ENCODE measurements at regions not wholly inside any gene's neighbourhood (a gene's known extent, or its start where the extent isn't known, plus 50 kb on each side); places are given as distances from the start of the nearest gene placed in this dataset.

GRCh38 chr5:57683036-57683630, 200.5 kb upstream of the ACTBL2 start:
- Histone ChIP-seq H3K36me3 (no peaks in the 10 kb centered on the region), H3K4me1 (no peaks in the 10 kb centered on the region), H3K27ac (no peak overlapping the region), H3K4me3 (no peak overlapping the region), H3K27me3 (no peaks in the 10 kb centered on the region), H3K9me3 (no peaks in the 10 kb centered on the region)
- in situ Hi-C loops (cut with MboI; ENCODE audit: low sequenced_read_pairs in 4 of 4) (no loop called here), intact Hi-C loops (cut with DNase I; ENCODE audit: low total_unique reads) (no loop called here)
- DNase-seq (no peak), ATAC-seq (no peak)
- no peak for TF ChIP-seq POLR2A (IDR thresholded peaks at IDR 0.05)
- TF ChIP-seq CTCF (IDR thresholded peaks at IDR 0.05 in 4 of 5, conservative IDR thresholded peaks at IDR 0.05 in 1 of 5) = no peak

- Histone ChIP-seq H3K36me3 (no peaks in the 10 kb centered on the region), H3K4me3 (no peak overlapping the region), H3K27me3 (no peaks in the 10 kb centered on the region), H3K27ac (no peak overlapping the region), H3K4me1 (peaks cover under 1 to 7% of the 10 kb centered on the region in 2 donors), H3K9me3 (no peaks in the 10 kb centered on the region)
- ATAC-seq = no peak
- TF ChIP-seq POLR2A (IDR thresholded peaks at IDR 0.05) = no peak
- no peak for DNase-seq
- in situ Hi-C loops (cut with MboI; ENCODE audit: low sequenced_read_pairs in 4 of 4) (no loop called here), intact Hi-C loops (cut with DNase I; ENCODE audit: low total_unique reads) (no loop called here)
Measured at GRCh38 chr5:57681942-57682341, 199.3 kb upstream of the ACTBL2 start.

- H3K9me3 ChIP-seq = no peaks in the 10 kb centered on the region
- H3K27me3 ChIP-seq = no peaks in the 10 kb centered on the region
Measured at GRCh38 chr5:57680686-57681085, 198.1 kb upstream of the ACTBL2 start.

DNA sequence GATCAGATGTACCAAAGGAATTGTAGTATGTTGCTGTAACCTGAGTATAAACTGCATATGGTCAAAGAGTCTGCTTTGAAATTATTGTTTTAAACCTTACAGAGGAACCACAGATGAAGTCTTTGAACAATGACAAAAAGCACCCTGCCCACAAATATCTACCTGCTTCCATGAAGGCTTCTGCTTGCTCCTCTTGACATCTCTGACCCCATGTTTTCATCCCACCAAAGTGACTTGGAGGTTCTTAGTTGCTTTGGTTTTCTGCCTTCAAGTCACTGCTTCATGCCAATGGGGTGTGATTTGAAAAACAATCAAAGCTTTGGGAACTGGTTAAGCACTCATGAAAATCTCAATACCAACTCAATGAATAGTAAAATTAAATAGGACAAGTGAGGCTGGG, 194.6 kb upstream of the ACTBL2 start:
- Histone ChIP-seq H3K4me3 (no peak overlapping the region), H3K27me3 (no peaks in the 10 kb centered on the region), H3K27ac (peak overlapping the region in 1 of 4 donors; percentile 54), H3K4me1 (peaks cover 7 to 10% of the 10 kb centered on the region in 2 donors), H3K9me3 (no peaks in the 10 kb centered on the region), H3K36me3 (no peaks in the 10 kb centered on the region)
- DNase-seq (no peak), ATAC-seq (no peak)
- in situ Hi-C loops (cut with MboI; ENCODE audit: low sequenced_read_pairs in 4 of 4) (no loop called here), intact Hi-C loops (cut with DNase I; ENCODE audit: low total_unique reads) (loop anchor here (2.0 kb wide), 1 partner anchor 16 kb away; no protein-coding TSS in a partner anchor)
- TF ChIP-seq POLR2A (IDR thresholded peaks at IDR 0.05) = no peak
- no peak for TF ChIP-seq CTCF (IDR thresholded peaks at IDR 0.05 in 4 of 5, conservative IDR thresholded peaks at IDR 0.05 in 1 of 5)

More at GRCh38 chr5:57680686-57681085, 198.1 kb upstream of the ACTBL2 start:
- H3K27ac ChIP-seq = no peak overlapping the region
- TF ChIP-seq CTCF (IDR thresholded peaks at IDR 0.05 in 4 of 5, conservative IDR thresholded peaks at IDR 0.05 in 1 of 5) (no peak), POLR2A (IDR thresholded peaks at IDR 0.05) (no peak)
- intact Hi-C loops (cut with DNase I; ENCODE audit: low total_unique reads) (no loop called here), in situ Hi-C loops (cut with MboI; ENCODE audit: low sequenced_read_pairs in 4 of 4) (no loop called here)
- H3K36me3 ChIP-seq = no peaks in the 10 kb centered on the region
- ATAC-seq = no peak
- no peak for DNase-seq
- no peak overlapping the region for H3K4me3 ChIP-seq
- H3K4me1 ChIP-seq = peaks cover 7 to 10% of the 10 kb centered on the region in 2 donors

DNA sequence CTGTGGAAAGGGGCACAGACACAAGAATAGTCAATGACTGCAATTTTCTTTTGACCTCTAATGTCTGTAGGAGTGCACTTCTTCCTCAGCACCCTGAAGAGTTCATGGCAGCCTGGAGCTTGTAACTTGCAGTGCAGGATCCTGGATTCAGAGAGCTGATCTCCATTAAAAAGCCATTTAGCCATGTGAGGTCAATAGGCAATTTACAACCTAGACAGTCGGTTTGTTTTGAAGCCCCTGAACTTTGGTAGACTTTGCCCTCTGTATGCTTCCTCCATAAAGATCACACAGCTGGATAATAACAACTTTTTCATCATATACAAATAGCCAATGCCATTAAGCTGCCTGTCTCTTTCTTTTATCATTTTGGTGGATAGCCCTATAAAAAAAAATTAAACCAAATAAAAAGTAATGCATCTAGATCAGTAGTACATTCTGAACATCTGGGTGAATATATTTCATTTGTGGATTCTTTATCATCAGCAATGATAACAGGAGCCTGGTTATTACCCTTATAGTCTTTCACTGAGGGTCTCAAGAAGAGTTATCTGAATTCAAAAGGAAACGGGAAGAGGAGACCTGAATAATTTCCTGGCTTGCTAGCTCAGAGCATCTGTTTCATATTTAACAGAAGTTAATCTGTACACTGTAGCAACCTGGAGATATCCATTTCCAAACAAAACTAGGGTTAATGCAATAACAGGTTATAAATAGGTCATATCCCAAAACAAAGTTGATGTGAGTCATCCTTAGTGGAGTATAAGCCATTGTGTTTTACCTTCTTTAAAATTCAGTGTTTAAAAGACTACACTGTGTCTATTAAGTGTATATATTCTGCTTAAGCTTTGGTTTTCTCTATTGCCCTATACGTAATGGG, 193.8 kb upstream of the ACTBL2 start:
- ATAC-seq (peak; percentile 78 to 84), DNase-seq (no peak)
- no peaks in the 10 kb centered on the region for H3K27me3 ChIP-seq
- peaks cover 7 to 10% of the 10 kb centered on the region in 2 donors for H3K4me1 ChIP-seq
- intact Hi-C loops (cut with DNase I; ENCODE audit: low total_unique reads) (loop anchor here (2.0 kb wide), 1 partner anchor 16 kb away; no protein-coding TSS in a partner anchor), in situ Hi-C loops (cut with MboI; ENCODE audit: low sequenced_read_pairs in 4 of 4) (no loop called here)
- H3K36me3 ChIP-seq = no peaks in the 10 kb centered on the region
- H3K4me3 ChIP-seq = no peak overlapping the region
- H3K27ac ChIP-seq = peak overlapping the region in 2 of 4 donors; percentile 16 to 54
- no peak for TF ChIP-seq POLR2A (IDR thresholded peaks at IDR 0.05)
- H3K9me3 ChIP-seq = no peaks in the 10 kb centered on the region
